GM23248 (cell line): ENCODE measurements at regions not wholly inside any gene's neighbourhood (a gene's known extent, or its start where the extent isn't known, plus 50 kb on each side); places are given as distances from the start of the nearest gene placed in this dataset.

Source experiments
- DNase-seq: peaks from one replicate; pipeline ENCODE4 v3.0.0-alpha.2; 2015
- H2AFZ ChIP-seq: fragments of 200-600 bp; sonication (generic); 2 replicates; pipeline ENCODE4 v1.6.1; 2016; ENCODE audit warnings: antibody characterized with exemption
- H3F3A ChIP-seq: fragments of 200-600 bp; sonication (generic); 2 replicates; pipeline ENCODE4 v1.6.1; 2016; ENCODE audit warnings: mild to moderate bottlenecking, antibody characterized with exemption, mixed run types; ENCODE audit not compliant: insufficient read depth
- H3K27ac ChIP-seq: fragments of 200-600 bp; sonication (generic); 2 replicates; pipeline ENCODE4 v1.5.1; 2016; ENCODE audit warnings: mild to moderate bottlenecking
- H3K27me3 ChIP-seq: fragments of 200-600 bp; sonication (generic); replicated peaks from 2 replicates; pipeline ENCODE4 v1.6.1; 2016; ENCODE audit warnings: mild to moderate bottlenecking; ENCODE audit not compliant: insufficient read depth
- H3K36me3 ChIP-seq: fragments of 200-600 bp; sonication (generic); 2 replicates; pipeline ENCODE4 v1.6.1; 2016; ENCODE audit warnings: low read depth, mild to moderate bottlenecking
- H3K4me1 ChIP-seq: fragments of 200-600 bp; sonication (generic); 2 replicates; pipeline ENCODE4 v1.6.1; 2016; ENCODE audit warnings: mild to moderate bottlenecking; ENCODE audit not compliant: insufficient read depth
- H3K4me2 ChIP-seq: fragments of 200-600 bp; sonication (generic); one replicate; pipeline ENCODE4 v1.6.1; 2016; ENCODE audit warnings: mild to moderate bottlenecking; ENCODE audit not compliant: unreplicated experiment
- H3K4me3 ChIP-seq: fragments of 200-600 bp; sonication (generic); 2 replicates; pipeline ENCODE4 v1.5.1; 2016; ENCODE audit warnings: mild to moderate bottlenecking
- H3K79me2 ChIP-seq: fragments of 200-600 bp; sonication (generic); 2 replicates; pipeline ENCODE4 v1.6.1; 2016; ENCODE audit warnings: mild to moderate bottlenecking; ENCODE audit not compliant: insufficient read depth
- H3K9ac ChIP-seq: fragments of 200-600 bp; sonication (generic); 2 replicates; pipeline ENCODE4 v1.6.1; 2016; ENCODE audit warnings: mild to moderate bottlenecking
- H3K9me2 ChIP-seq: fragments of 200-600 bp; sonication (generic); 2 replicates; pipeline ENCODE4 v1.6.1; 2016; ENCODE audit warnings: mixed run types, mild to moderate bottlenecking, moderate library complexity; ENCODE audit not compliant: insufficient read depth
- H3K9me3 ChIP-seq: fragments of 200-600 bp; sonication (generic); one replicate; pipeline ENCODE4 v1.6.1; 2017; ENCODE audit warnings: low read depth
- H4K20me1 ChIP-seq: fragments of 200-600 bp; sonication (generic); 2 replicates; pipeline ENCODE4 v1.6.0; 2016; ENCODE audit not compliant: insufficient read depth
- EZH2 ChIP-seq: fragments of 200-600 bp; sonication (generic); IDR thresholded peaks from 2 replicates; pipeline ENCODE4 v1.6.1; 2018; ENCODE audit warnings: antibody characterized with exemption, mild to moderate bottlenecking; ENCODE audit not compliant: insufficient read depth, poor library complexity, severe bottlenecking
- EZH2phosphoT487 ChIP-seq: fragments of 200-600 bp; sonication (generic); IDR thresholded peaks from 2 replicates; pipeline ENCODE4 v1.6.1; 2018; ENCODE audit warnings: antibody characterized with exemption, moderate library complexity, mild to moderate bottlenecking, low read depth; ENCODE audit not compliant: insufficient read depth
- WGBS, 2 experiments: methylation state at CpG; one replicate each; pipeline ENCODE4 v1.1.6; 2015 to 2017; ENCODE audit warnings: low lambda C conversion rate in 2 of 2, low coverage in 1 of 2; ENCODE audit errors: missing lambda C conversion rate in 2 of 2; 5-methylcytosine and 5-hydroxymethylcytosine counted together
- in situ Hi-C: fragments of 300-500 bp; cut with MboI; formaldehyde crosslinking; loops from 2 replicates; pipeline ENCODE4 v1.15.0; 2020

GRCh38 chr3:124206225-124207055 is 214.5 kb upstream of the ROPN1 start:
- no peak overlapping the region for H2AFZ ChIP-seq
- H3K9me3 ChIP-seq = no peaks in the 10 kb centered on the region

DNA sequence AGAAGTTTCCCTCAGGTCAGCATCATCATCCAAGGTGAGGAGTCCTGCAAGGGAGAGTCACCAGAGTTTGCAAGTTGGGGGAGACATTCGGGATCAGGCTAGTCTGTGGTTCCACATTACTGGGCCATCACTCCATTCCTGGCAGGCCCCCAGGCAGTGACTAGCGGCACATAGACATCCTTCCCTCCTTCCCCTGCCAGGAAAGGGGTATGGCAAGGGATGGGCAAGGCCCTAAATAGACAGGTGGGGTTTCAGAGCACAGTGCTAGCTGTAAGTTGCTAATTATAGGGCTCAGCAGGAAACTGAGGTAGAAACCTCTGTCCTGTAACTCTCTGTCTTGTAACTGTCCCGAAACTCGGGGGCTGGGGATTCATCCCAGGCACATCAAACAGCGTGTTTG is 215.2 kb upstream of the ROPN1 start:
- peaks cover 8% of the 10 kb centered on the region; the same call in 1 of the 2 replicates for H3K27me3 ChIP-seq
- no peak overlapping the region for H2AFZ ChIP-seq
- H3K9ac ChIP-seq = no peak overlapping the region
- DNase-seq = no peak
- no peaks in the 10 kb centered on the region for H3K9me2 ChIP-seq
- H3K79me2 ChIP-seq = no peaks in the 10 kb centered on the region
- TF ChIP-seq EZH2phosphoT487 = no peak
- TF ChIP-seq EZH2 = no peak
- no peaks in the 10 kb centered on the region for H3F3A ChIP-seq
- 64 to 65% methylated on average over 5 of the region's 5 CpGs for WGBS, 2 experiments
- H3K27ac ChIP-seq = no peak overlapping the region
- H3K4me1 ChIP-seq = no peaks in the 10 kb centered on the region
- H4K20me1 ChIP-seq = no peaks in the 10 kb centered on the region
- H3K36me3 ChIP-seq = no peaks in the 10 kb centered on the region
- in situ Hi-C loops = no loop called here
- H3K9me3 ChIP-seq = no peaks in the 10 kb centered on the region
- H3K4me2 ChIP-seq = no peak overlapping the region
- no peak overlapping the region for H3K4me3 ChIP-seq

More at GRCh38 chr3:124206225-124207055, 214.5 kb upstream of the ROPN1 start:
- no peak for TF ChIP-seq EZH2phosphoT487
- no peak for TF ChIP-seq EZH2
- Histone ChIP-seq H3K27ac (no peak overlapping the region), H3K9ac (no peak overlapping the region), H3K27me3 (peaks cover 8% of the 10 kb centered on the region; the same call in 1 of the 2 replicates), H4K20me1 (no peaks in the 10 kb centered on the region), H3K4me1 (no peaks in the 10 kb centered on the region), H3K9me2 (no peaks in the 10 kb centered on the region), H3K36me3 (no peaks in the 10 kb centered on the region), H3K79me2 (no peaks in the 10 kb centered on the region), H3K4me3 (no peak overlapping the region), H3K4me2 (no peak overlapping the region), H3F3A (no peaks in the 10 kb centered on the region)
- 33 to 44% methylated on average over 5 of the region's 5 CpGs for WGBS, 2 experiments
- in situ Hi-C loops = no loop called here
- DNase-seq = no peak

DNA sequence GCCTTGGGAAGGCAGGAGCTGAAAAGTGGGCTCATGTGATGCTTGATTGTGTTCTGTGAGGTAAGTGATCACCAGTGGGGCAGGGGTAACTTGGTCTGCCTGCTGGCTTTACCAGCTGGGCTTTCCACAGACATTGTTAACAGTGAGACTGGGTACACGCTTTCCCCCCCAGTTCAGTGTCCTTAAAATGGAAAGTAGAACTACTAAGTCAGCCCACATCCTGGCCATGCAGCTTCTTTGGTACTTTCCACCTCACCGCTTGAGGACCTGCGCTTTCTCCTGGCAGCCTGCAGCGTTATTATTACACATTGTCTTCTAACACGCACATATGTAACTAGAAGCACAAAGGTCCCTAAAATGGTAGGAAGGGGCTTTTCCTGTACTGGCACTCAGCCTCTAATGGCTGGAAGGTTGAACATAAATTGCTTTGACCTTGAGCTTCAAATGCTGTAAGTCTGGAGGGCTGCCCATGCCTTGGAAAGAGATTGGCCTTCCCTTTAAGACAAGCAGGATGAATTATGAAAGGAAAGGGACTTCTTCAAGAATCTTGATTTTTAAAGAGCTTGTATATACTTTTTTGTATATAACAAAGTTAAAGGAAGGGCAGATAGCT is 216.1 kb upstream of the ROPN1 start:
- Histone ChIP-seq H3K9me3 (no peaks in the 10 kb centered on the region), H3K4me2 (no peak overlapping the region), H3F3A (no peaks in the 10 kb centered on the region), H3K36me3 (no peaks in the 10 kb centered on the region), H2AFZ (no peak overlapping the region), H3K9ac (no peak overlapping the region), H4K20me1 (no peaks in the 10 kb centered on the region), H3K79me2 (no peaks in the 10 kb centered on the region), H3K27ac (no peak overlapping the region), H3K4me1 (no peaks in the 10 kb centered on the region), H3K4me3 (no peak overlapping the region), H3K27me3 (peaks cover 8% of the 10 kb centered on the region; the same call in 1 of the 2 replicates), H3K9me2 (no peaks in the 10 kb centered on the region)
- in situ Hi-C loops = no loop called here
- 73% methylated on average over 5 of the region's 5 CpGs for WGBS, 2 experiments
- TF ChIP-seq EZH2phosphoT487 = no peak
- DNase-seq = no peak

DNA sequence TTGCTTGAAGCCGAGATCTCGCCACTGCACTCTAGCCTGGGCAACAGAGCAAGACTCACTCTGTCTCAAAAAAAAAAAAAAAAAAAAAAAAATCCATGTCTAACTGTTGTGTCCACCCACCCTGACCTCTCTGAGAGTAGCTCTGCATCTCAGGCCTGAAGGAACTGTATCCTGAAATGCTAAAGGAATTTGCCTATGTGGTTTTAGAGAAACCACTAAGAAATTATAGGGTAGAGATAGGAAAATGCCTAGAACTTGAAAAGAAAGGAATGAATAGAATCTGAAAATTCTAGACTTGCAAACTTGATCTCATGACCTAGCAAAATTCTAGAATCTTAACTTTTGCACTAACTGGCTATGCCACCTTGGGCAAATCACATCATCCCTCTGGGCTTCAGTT is 217.5 kb upstream of the ROPN1 start:
- H3K79me2 ChIP-seq = no peaks in the 10 kb centered on the region
- no peak overlapping the region for H3K4me3 ChIP-seq
- in situ Hi-C loops = no loop called here
- no peak overlapping the region for H3K27ac ChIP-seq
- H3K4me2 ChIP-seq = no peak overlapping the region
- WGBS, 2 experiments = 54 to 76% methylated on average over 2 of the region's 2 CpGs
- peaks cover 3% of the 10 kb centered on the region; the same call in 1 of the 2 replicates for H3K27me3 ChIP-seq
- H3K4me1 ChIP-seq = no peaks in the 10 kb centered on the region
- no peaks in the 10 kb centered on the region for H3K9me2 ChIP-seq
- H2AFZ ChIP-seq = no peak overlapping the region
- no peak for DNase-seq
- no peak overlapping the region for H3K9ac ChIP-seq
- H3F3A ChIP-seq = no peaks in the 10 kb centered on the region
- H3K36me3 ChIP-seq = no peaks in the 10 kb centered on the region
- H3K9me3 ChIP-seq = no peaks in the 10 kb centered on the region
- no peak for TF ChIP-seq EZH2phosphoT487
- TF ChIP-seq EZH2 = no peak
- H4K20me1 ChIP-seq = no peaks in the 10 kb centered on the region
